ENCODE measurements at regions not wholly inside any gene's neighbourhood (a gene's known extent, or its start where the extent isn't known, plus 50 kb on each side); places are given as distances from the start of the nearest gene placed in this dataset.

- intact Hi-C loops (cut with DNase I): no loop called here
- H3K27ac ChIP-seq: no peak overlapping the region
- H3K4me3 ChIP-seq: no peak overlapping the region
- TF ChIP-seq CTCF (IDR thresholded peaks at IDR 0.05): no peak
- H3K27me3 ChIP-seq: peaks cover 0 to 4% (median 0%) of the 10 kb centered on the region in 7 donors
- H3K36me3 ChIP-seq: no peaks in the 10 kb centered on the region
- ATAC-seq: no peak
- no peak for DNase-seq
- WGBS, 2 donors: 88 to 90% methylated on average over 8 of the region's 8 CpGs
- no peaks in the 10 kb centered on the region for H3K4me1 ChIP-seq
- peaks cover 0 to 22% (median 0%) of the 10 kb centered on the region in 11 donors for H3K9me3 ChIP-seq
Measured at GRCh38 chr13:39856714-39857113, 201.3 kb downstream of the COG6 start.

GRCh38 chr13:39858794-39859193, 203.3 kb downstream of the COG6 start:
- H3K4me1 ChIP-seq: no peaks in the 10 kb centered on the region
- no peak for TF ChIP-seq CTCF (IDR thresholded peaks at IDR 0.05)
- DNase-seq (no peak), ATAC-seq (no peak)
- no peak overlapping the region for H3K4me3 ChIP-seq
- 81 to 86% methylated on average over 2 of the region's 2 CpGs for WGBS, 2 donors
- no peaks in the 10 kb centered on the region for H3K36me3 ChIP-seq
- H3K27me3 ChIP-seq: peaks cover 0 to 4% (median 0%) of the 10 kb centered on the region in 7 donors
- no peak overlapping the region for H3K27ac ChIP-seq
- H3K9me3 ChIP-seq: peaks cover 0 to 1% (median 0%) of the 10 kb centered on the region in 11 donors
- intact Hi-C loops (cut with DNase I): no loop called here

GRCh38 chr13:39859898-39860297, 204.4 kb downstream of the COG6 start:
- Histone ChIP-seq H3K27me3 (peaks cover 0 to 4% (median 0%) of the 10 kb centered on the region in 7 donors), H3K4me3 (no peak overlapping the region), H3K9me3 (no peaks in the 10 kb centered on the region), H3K36me3 (no peaks in the 10 kb centered on the region), H3K4me1 (no peaks in the 10 kb centered on the region), H3K27ac (no peak overlapping the region)
- 85 to 93% methylated on average over 3 of the region's 3 CpGs for WGBS, 2 donors
- ATAC-seq (no peak), DNase-seq (no peak)
- no peak for TF ChIP-seq CTCF (IDR thresholded peaks at IDR 0.05)
- intact Hi-C loops (cut with DNase I): no loop called here

DNA sequence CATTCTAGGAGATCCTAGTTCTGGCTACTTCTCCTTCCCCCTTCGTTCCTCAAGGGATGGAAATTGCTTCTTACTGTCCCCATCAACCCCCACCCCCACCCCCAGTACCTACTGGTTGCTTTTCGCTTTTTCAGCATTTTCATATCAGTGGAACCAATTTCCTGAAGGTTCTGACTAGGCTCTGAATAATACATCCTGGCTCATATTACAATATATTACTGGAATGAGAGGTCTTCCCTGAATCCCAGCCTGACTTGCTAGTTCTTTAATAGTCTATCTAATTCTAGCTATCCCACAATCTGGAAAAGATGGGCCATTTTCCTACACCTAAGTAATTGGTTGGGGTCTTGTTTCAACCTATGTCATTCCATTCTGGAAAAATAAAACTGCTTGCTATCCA, 207.4 kb downstream of the COG6 start:
- ATAC-seq (no peak), DNase-seq (no peak)
- no peaks in the 10 kb centered on the region for H3K9me3 ChIP-seq
- no peak overlapping the region for H3K4me3 ChIP-seq
- intact Hi-C loops (cut with DNase I): no loop called here
- peaks cover 0 to 4% (median 0%) of the 10 kb centered on the region in 9 donors for H3K4me1 ChIP-seq
- WGBS, 2 donors: 89 to 99% methylated on average over 2 of the region's 2 CpGs
- no peaks in the 10 kb centered on the region for H3K27me3 ChIP-seq
- no peak for TF ChIP-seq CTCF (IDR thresholded peaks at IDR 0.05)
- H3K36me3 ChIP-seq: no peaks in the 10 kb centered on the region
- H3K27ac ChIP-seq: no peak overlapping the region

All from heart right ventricle (tissue), 16 donors.